Muscle layer of duodenum (tissue), 2 donors: ENCODE measurements at regions not wholly inside any gene's neighbourhood (a gene's known extent, or its start where the extent isn't known, plus 50 kb on each side); places are given as distances from the start of the nearest gene placed in this dataset.

Source experiments
- H3K27ac ChIP-seq: one replicate; pipeline ENCODE4 v1.7.0; 2013; ENCODE audit warnings: mild to moderate bottlenecking, low read length
- H3K27me3 ChIP-seq: one replicate; pipeline ENCODE4 v1.7.0; 2013; ENCODE audit warnings: low read depth, mild to moderate bottlenecking, control low read depth, low read length
- H3K36me3 ChIP-seq, 2 donors: one replicate each; pipeline ENCODE4 v1.7.0; 2013; ENCODE audit warnings: low read length in 2 of 2, control low read depth in 1 of 2, mild to moderate bottlenecking in 1 of 2; ENCODE audit not compliant: insufficient read depth in 2 of 2, control insufficient read depth in 1 of 2
- H3K4me1 ChIP-seq, 2 donors: one replicate each; pipeline ENCODE4 v1.7.0; 2013; ENCODE audit warnings: low read length in 2 of 2, mild to moderate bottlenecking in 2 of 2, control low read depth in 1 of 2, moderate library complexity in 1 of 2; ENCODE audit not compliant: insufficient read depth in 2 of 2, control insufficient read depth in 1 of 2
- H3K4me3 ChIP-seq, 2 donors: one replicate each; pipeline ENCODE4 v1.7.0; 2013; ENCODE audit warnings: low read length in 2 of 2, low read depth in 1 of 2, mild to moderate bottlenecking in 1 of 2
- H3K9me3 ChIP-seq, 2 donors: one replicate each; pipeline ENCODE4 v1.7.0; 2013; ENCODE audit warnings: low read length in 2 of 2, control low read depth in 1 of 2, mild to moderate bottlenecking in 1 of 2; ENCODE audit not compliant: control insufficient read depth in 1 of 2
- donor health status: healthy.

DNA sequence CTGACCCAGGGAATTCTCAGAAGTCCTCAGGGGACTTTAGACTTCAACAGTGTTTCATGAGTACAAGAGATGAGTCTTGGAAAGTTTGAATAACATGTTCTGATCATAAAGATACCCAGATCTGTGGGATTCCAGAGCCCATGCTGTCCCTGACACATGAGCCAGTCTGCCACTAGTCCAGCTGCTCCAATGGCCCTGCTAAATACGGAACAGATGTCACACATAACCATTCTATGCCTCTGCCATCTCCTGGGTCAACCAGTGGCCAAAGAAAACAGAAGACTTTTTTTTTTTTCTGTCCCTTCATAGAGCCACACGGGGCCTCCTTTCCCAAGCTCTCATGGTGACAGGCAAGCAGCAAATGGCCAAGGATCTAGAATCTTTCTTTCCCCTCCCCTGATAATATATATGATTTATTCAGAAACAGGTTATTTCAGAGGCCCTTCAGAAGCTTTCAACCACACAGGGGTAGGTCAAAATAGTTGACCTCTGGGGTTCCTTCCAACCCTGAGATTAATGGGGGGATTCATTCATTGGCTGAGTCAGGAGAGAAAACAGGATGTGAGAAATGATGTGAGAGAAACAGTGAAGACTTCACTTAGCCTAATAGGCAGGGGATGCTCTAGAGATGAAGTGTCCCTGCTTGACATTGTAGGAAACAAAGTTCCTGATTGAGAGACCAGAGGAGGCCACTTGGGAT, 367.7 kb downstream of the CDK5RAP2 start:
- Histone ChIP-seq H3K9me3 (no peaks in the 10 kb centered on the region), H3K27me3 (no peaks in the 10 kb centered on the region), H3K36me3 (no peaks in the 10 kb centered on the region), H3K27ac (no peak overlapping the region), H3K4me3 (no peak overlapping the region), H3K4me1 (no peaks in the 10 kb centered on the region)

DNA sequence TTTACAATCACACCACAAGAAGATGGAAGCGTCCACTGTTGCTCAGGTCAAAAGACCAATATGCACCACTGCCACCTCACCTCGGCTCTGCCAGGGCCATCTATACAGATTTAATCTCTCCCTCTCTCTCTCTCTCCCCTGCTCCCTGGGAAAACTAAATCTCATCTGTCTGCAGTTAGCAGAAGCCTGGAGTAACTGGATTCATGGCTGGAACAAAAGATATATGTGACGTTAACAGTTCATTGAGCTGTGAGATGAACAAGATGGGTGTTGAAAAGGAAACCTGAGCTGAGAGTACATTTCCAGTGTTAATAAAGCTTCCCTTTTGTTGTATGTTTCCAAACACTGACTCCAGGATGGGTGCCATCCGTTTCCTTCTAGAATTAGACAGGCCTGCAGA, 369.7 kb downstream of the CDK5RAP2 start:
- Histone ChIP-seq H3K4me3 (no peak overlapping the region), H3K27me3 (no peaks in the 10 kb centered on the region), H3K4me1 (no peaks in the 10 kb centered on the region), H3K9me3 (no peaks in the 10 kb centered on the region), H3K27ac (no peak overlapping the region), H3K36me3 (no peaks in the 10 kb centered on the region)

GRCh38 chr9:120202856-120203654, 376.9 kb downstream of the CDK5RAP2 start:
- Histone ChIP-seq H3K9me3 (no peaks in the 10 kb centered on the region), H3K4me3 (no peak overlapping the region), H3K27ac (no peak overlapping the region), H3K4me1 (no peaks in the 10 kb centered on the region), H3K36me3 (no peaks in the 10 kb centered on the region), H3K27me3 (no peaks in the 10 kb centered on the region)

GRCh38 chr9:120198027-120198426, 381.9 kb downstream of the CDK5RAP2 start:
- H3K27ac ChIP-seq: no peak overlapping the region
- H3K27me3 ChIP-seq: no peaks in the 10 kb centered on the region

GRCh38 chr9:120197605-120198004, 382.4 kb downstream of the CDK5RAP2 start:
- Histone ChIP-seq H3K27me3 (no peaks in the 10 kb centered on the region), H3K4me1 (no peaks in the 10 kb centered on the region), H3K9me3 (no peaks in the 10 kb centered on the region), H3K36me3 (no peaks in the 10 kb centered on the region), H3K4me3 (no peak overlapping the region), H3K27ac (no peak overlapping the region)

More at GRCh38 chr9:120198027-120198426, 381.9 kb downstream of the CDK5RAP2 start:
- no peaks in the 10 kb centered on the region for H3K4me1 ChIP-seq
- no peaks in the 10 kb centered on the region for H3K36me3 ChIP-seq
- no peaks in the 10 kb centered on the region for H3K9me3 ChIP-seq
- H3K4me3 ChIP-seq: no peak overlapping the region

DNA sequence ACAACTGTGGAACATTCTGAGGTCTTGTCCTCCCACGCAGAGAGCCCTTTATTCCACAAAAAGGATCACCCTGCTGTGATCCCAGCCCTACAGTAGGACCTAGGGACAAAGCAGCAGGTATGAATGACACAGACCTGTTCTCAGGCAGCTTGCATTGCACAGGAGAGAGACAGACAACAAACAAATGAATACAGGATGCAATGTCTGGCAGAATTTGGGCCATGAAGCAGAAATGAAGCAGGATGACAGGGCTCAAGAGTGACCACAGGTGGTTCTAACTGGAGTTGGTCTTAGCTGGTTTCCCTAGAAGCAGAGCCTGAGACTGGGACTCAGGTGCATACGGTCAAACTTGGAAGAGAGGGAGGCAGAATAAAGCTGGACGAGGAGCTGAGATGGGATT, 388.8 kb downstream of the CDK5RAP2 start:
- Histone ChIP-seq H3K4me1 (no peaks in the 10 kb centered on the region), H3K27ac (no peak overlapping the region), H3K9me3 (no peaks in the 10 kb centered on the region)

DNA sequence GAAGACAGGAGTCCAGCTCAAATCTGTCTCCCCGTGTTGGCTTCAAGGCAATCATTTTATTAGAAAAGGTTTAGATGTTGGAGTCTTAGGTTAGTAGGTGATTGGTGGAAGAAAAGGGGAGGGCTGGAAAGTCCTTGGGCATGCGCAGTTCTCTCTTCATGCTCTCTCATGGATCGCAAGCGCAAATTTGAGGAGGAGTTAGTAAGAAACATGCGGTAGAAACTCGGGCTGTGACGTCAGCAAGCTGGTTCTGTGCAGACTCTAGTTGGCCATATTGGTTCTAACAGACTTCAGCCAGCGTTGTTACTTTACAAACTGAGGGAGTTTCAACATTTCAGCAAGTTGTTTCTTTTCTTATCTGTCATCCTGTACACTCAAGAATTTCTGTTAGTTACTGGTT, 392.2 kb downstream of the CDK5RAP2 start:
- Histone ChIP-seq H3K27ac (no peak overlapping the region), H3K36me3 (no peaks in the 10 kb centered on the region), H3K4me1 (no peaks in the 10 kb centered on the region), H3K27me3 (no peaks in the 10 kb centered on the region), H3K4me3 (no peak overlapping the region), H3K9me3 (no peaks in the 10 kb centered on the region)

More for the DNA sequence above, 388.8 kb downstream of the CDK5RAP2 start:
- no peaks in the 10 kb centered on the region for H3K27me3 ChIP-seq
- no peak overlapping the region for H3K4me3 ChIP-seq
- no peaks in the 10 kb centered on the region for H3K36me3 ChIP-seq

DNA sequence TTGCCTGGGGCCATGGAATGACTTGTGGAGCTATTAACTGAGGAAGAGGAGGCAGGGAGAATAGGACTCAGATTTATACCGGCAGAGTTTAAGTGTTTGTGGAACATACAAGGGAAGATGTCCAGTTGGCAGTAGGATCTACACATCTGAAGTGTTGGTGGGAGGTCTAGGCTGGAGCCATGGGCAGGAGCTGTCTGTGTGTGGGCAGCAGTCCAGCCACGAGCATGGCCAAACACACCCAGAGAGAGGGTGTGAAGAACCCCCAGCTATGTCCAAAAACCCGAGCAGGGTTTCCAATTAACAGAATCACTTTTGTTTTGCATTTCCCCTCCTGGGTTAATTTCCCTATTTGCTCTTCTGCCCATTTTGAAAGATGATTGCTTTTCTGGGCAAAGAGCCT, 393.7 kb downstream of the CDK5RAP2 start:
- H3K4me3 ChIP-seq: no peak overlapping the region

GRCh38 chr9:120184266-120184665, 395.7 kb downstream of the CDK5RAP2 start:
- Histone ChIP-seq H3K4me3 (no peak overlapping the region), H3K36me3 (no peaks in the 10 kb centered on the region), H3K9me3 (no peaks in the 10 kb centered on the region), H3K4me1 (no peaks in the 10 kb centered on the region), H3K27ac (no peak overlapping the region), H3K27me3 (no peaks in the 10 kb centered on the region)

More for the DNA sequence above, 393.7 kb downstream of the CDK5RAP2 start:
- no peaks in the 10 kb centered on the region for H3K9me3 ChIP-seq
- H3K4me1 ChIP-seq: no peaks in the 10 kb centered on the region
- no peaks in the 10 kb centered on the region for H3K27me3 ChIP-seq
- no peaks in the 10 kb centered on the region for H3K36me3 ChIP-seq
- H3K27ac ChIP-seq: no peak overlapping the region

DNA sequence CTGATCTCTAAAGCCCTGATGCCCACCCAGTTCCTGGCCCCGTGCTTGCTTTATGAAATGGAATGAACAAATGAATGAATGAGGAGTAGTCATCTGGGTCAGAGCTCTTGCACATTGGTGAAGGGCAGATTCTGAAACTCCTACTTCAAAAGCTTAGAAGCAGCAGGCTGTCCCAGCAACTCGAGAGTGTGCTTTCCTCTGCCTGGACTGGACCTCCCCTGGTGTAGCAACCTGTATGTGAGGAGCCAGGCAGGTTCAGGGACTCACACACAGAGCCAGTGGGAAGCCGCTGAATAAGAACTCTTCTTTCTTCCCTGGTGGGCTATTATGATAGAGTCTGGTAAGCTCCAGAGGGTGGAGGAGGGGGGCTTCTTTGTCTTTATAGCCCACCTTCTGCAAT, 396.4 kb downstream of the CDK5RAP2 start:
- Histone ChIP-seq H3K9me3 (no peaks in the 10 kb centered on the region), H3K27me3 (no peaks in the 10 kb centered on the region), H3K4me1 (no peaks in the 10 kb centered on the region), H3K36me3 (no peaks in the 10 kb centered on the region), H3K27ac (no peak overlapping the region), H3K4me3 (no peak overlapping the region)

- H3K27ac ChIP-seq: no peak overlapping the region
- no peaks in the 10 kb centered on the region for H3K9me3 ChIP-seq
- no peaks in the 10 kb centered on the region for H3K27me3 ChIP-seq
- H3K36me3 ChIP-seq: no peaks in the 10 kb centered on the region
- no peak overlapping the region for H3K4me3 ChIP-seq
- H3K4me1 ChIP-seq: no peaks in the 10 kb centered on the region
Observed at GRCh38 chr9:120182011-120182410, 398.0 kb downstream of the CDK5RAP2 start.
